ENCODE measurements at regions not wholly inside any gene's neighbourhood (a gene's known extent, or its start where the extent isn't known, plus 50 kb on each side); places are given as distances from the start of the nearest gene placed in this dataset.

DNA sequence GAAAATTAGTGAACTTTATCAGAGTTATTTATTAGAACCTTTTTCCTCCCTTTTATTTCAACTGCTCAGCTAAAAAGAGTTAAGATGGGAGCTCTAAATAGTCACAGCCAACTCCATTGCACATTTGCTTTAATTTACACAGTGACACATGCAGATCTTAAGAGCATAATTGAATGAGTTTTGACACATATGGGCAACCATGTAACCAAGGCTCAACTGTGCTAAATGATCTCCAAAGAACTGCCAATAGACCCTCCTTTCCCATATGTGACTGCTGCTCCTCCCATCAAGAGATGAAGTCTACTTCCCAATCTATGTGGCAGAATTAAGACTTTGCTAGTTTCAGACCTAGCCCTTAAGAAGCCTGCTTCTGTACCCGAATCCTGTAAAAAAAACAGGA lies 960.0 kb downstream of the BCL11B start:
- Histone ChIP-seq H4K20me1 (ENCODE audit: insufficient read depth) (no peaks in the 10 kb centered on the region), H3K4me3 (no peak overlapping the region), H3K4me1 (ENCODE audit: insufficient read depth) (no peaks in the 10 kb centered on the region), H3K9ac (no peak overlapping the region), H3F3A (ENCODE audit: insufficient read depth) (no peaks in the 10 kb centered on the region), H3K27ac (no peak overlapping the region), H3K27me3 (replicated peaks; ENCODE audit: insufficient read depth) (no peaks in the 10 kb centered on the region), H3K79me2 (ENCODE audit: insufficient read depth) (no peaks in the 10 kb centered on the region), H3K9me3 (ENCODE audit: low read depth) (no peaks in the 10 kb centered on the region), H3K4me2 (ENCODE audit: unreplicated experiment) (no peak overlapping the region), H2AFZ (no peak overlapping the region), H3K9me2 (ENCODE audit: insufficient read depth) (no peaks in the 10 kb centered on the region), H3K36me3 (ENCODE audit: low read depth) (no peaks in the 10 kb centered on the region)
- in situ Hi-C loops (cut with MboI), result no loop called here
- 3 to 7% methylated on average over 1 of the region's 1 CpG for WGBS, 2 experiments (ENCODE audit: low coverage in 1 of 2, low lambda C conversion rate in 2 of 2, missing lambda C conversion rate in 2 of 2)
- no peak for DNase-seq
- TF ChIP-seq EZH2phosphoT487 (IDR thresholded peaks at IDR 0.05; ENCODE audit: insufficient read depth, low read depth) (no peak), EZH2 (IDR thresholded peaks at IDR 0.05; ENCODE audit: insufficient read depth, poor library complexity, severe bottlenecking) (no peak)

DNA sequence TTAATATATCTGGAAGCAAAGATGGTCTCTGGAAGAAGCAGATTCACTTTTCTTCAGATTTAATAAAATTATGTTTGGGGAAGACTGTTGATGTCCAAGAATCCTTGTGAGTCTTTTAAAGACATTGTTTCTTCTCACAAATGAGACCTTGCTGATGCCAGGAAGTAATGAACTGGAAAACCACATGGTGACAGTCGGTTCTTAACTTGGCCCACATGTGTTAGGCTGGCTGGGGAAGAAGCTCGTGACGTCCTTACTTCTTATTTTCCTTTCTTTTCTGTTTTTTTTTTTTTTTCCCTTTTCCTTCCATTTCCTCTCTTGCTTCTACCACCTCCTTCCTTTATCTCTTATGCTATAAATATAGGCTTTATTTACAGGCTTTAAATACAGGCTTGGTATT lies 950.2 kb downstream of the BCL11B start:
- H2AFZ ChIP-seq, result no peak overlapping the region
- 0 to 4% methylated on average over 3 of the region's 3 CpGs for WGBS, 2 experiments (ENCODE audit: low coverage in 1 of 2, low lambda C conversion rate in 2 of 2, missing lambda C conversion rate in 2 of 2)
- no peak overlapping the region for H3K27ac ChIP-seq
- in situ Hi-C loops (cut with MboI), result no loop called here
- no peak overlapping the region for H3K9ac ChIP-seq
- no peaks in the 10 kb centered on the region for H3K4me1 ChIP-seq (ENCODE audit: insufficient read depth)
- no peak overlapping the region for H3K4me3 ChIP-seq
- no peak overlapping the region for H3K4me2 ChIP-seq (ENCODE audit: unreplicated experiment)
- H3K27me3 ChIP-seq (replicated peaks; ENCODE audit: insufficient read depth), result no peaks in the 10 kb centered on the region
- H3K9me2 ChIP-seq (ENCODE audit: insufficient read depth), result no peaks in the 10 kb centered on the region
- no peaks in the 10 kb centered on the region for H3K79me2 ChIP-seq (ENCODE audit: insufficient read depth)
- DNase-seq, result no peak
- no peaks in the 10 kb centered on the region for H4K20me1 ChIP-seq (ENCODE audit: insufficient read depth)
- no peaks in the 10 kb centered on the region for H3K36me3 ChIP-seq (ENCODE audit: low read depth)
- no peaks in the 10 kb centered on the region for H3F3A ChIP-seq (ENCODE audit: insufficient read depth)
- H3K9me3 ChIP-seq (ENCODE audit: low read depth), result no peaks in the 10 kb centered on the region
- TF ChIP-seq EZH2 (IDR thresholded peaks at IDR 0.05; ENCODE audit: insufficient read depth, poor library complexity, severe bottlenecking) (no peak), EZH2phosphoT487 (IDR thresholded peaks at IDR 0.05; ENCODE audit: insufficient read depth, low read depth) (no peak)

DNA sequence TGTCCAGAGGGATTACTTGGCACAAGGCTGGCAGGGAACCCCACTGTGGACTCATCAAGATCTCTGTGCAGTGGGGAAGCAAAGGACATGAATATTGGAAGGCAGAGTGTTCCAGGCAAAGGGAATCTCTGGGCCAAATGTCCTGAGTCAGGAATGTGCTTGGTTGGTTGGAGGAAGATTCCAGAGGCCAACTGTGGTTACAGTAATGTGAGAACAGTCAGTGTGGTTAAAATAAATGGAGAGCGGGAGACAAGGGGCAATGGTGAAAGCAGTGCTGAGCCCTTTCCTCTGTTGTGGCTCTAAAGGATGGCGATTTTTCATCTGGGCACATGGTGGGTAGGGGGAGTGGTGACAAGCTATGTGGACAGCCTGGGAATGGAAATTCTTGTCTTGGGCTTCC lies 948.2 kb downstream of the BCL11B start:
- no peaks in the 10 kb centered on the region for H3K79me2 ChIP-seq (ENCODE audit: insufficient read depth)
- H3K9me3 ChIP-seq (ENCODE audit: low read depth), result no peaks in the 10 kb centered on the region
- H3K4me1 ChIP-seq (ENCODE audit: insufficient read depth), result no peaks in the 10 kb centered on the region
- no peaks in the 10 kb centered on the region for H3K36me3 ChIP-seq (ENCODE audit: low read depth)
- WGBS, 2 experiments (ENCODE audit: low coverage in 1 of 2, low lambda C conversion rate in 2 of 2, missing lambda C conversion rate in 2 of 2), result 14 to 15% methylated on average over 2 of the region's 2 CpGs
- no peak overlapping the region for H3K27ac ChIP-seq
- no peaks in the 10 kb centered on the region for H3K9me2 ChIP-seq (ENCODE audit: insufficient read depth)
- no peak for DNase-seq
- no peak overlapping the region for H2AFZ ChIP-seq
- H3K27me3 ChIP-seq (replicated peaks; ENCODE audit: insufficient read depth), result no peaks in the 10 kb centered on the region
- no peaks in the 10 kb centered on the region for H4K20me1 ChIP-seq (ENCODE audit: insufficient read depth)
- H3F3A ChIP-seq (ENCODE audit: insufficient read depth), result no peaks in the 10 kb centered on the region
- H3K4me3 ChIP-seq, result no peak overlapping the region
- in situ Hi-C loops (cut with MboI), result no loop called here
- no peak overlapping the region for H3K4me2 ChIP-seq (ENCODE audit: unreplicated experiment)
- H3K9ac ChIP-seq, result no peak overlapping the region
- TF ChIP-seq EZH2 (IDR thresholded peaks at IDR 0.05; ENCODE audit: insufficient read depth, poor library complexity, severe bottlenecking) (no peak), EZH2phosphoT487 (IDR thresholded peaks at IDR 0.05; ENCODE audit: insufficient read depth, low read depth) (no peak)

DNA sequence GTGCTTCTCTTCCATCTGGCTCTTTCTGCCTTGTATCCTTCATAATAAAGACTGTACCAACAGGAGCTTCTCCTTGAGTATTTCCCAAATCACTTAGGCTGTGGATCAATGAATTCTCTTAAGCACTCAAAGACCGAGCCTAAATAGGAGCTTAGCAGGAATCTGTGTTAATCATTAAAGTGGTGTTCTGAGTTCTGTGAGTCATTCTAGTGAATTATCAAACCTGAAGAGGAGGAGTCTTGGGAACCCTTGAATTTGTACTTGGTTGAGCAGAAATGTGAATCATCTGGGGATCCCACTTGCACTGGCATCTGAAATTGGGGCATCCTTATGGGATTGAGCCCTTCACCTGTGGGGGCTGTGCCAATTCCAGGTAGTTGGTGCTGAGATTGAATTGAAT lies 946.2 kb downstream of the BCL11B start:
- Histone ChIP-seq H3K9me3 (ENCODE audit: low read depth) (no peaks in the 10 kb centered on the region), H3K4me1 (ENCODE audit: insufficient read depth) (no peaks in the 10 kb centered on the region), H3K27me3 (replicated peaks; ENCODE audit: insufficient read depth) (no peaks in the 10 kb centered on the region), H3K4me2 (ENCODE audit: unreplicated experiment) (no peak overlapping the region), H4K20me1 (ENCODE audit: insufficient read depth) (no peaks in the 10 kb centered on the region), H3K79me2 (ENCODE audit: insufficient read depth) (no peaks in the 10 kb centered on the region), H3K9me2 (ENCODE audit: insufficient read depth) (no peaks in the 10 kb centered on the region), H2AFZ (no peak overlapping the region), H3K9ac (no peak overlapping the region), H3K27ac (no peak overlapping the region), H3K4me3 (no peak overlapping the region), H3K36me3 (ENCODE audit: low read depth) (no peaks in the 10 kb centered on the region), H3F3A (ENCODE audit: insufficient read depth) (no peaks in the 10 kb centered on the region)
- DNase-seq, result no peak
- TF ChIP-seq EZH2 (IDR thresholded peaks at IDR 0.05; ENCODE audit: insufficient read depth, poor library complexity, severe bottlenecking) (no peak), EZH2phosphoT487 (IDR thresholded peaks at IDR 0.05; ENCODE audit: insufficient read depth, low read depth) (no peak)
- 17 to 32% methylated on average over 1 of the region's 1 CpG for WGBS, 2 experiments (ENCODE audit: low coverage in 1 of 2, low lambda C conversion rate in 2 of 2, missing lambda C conversion rate in 2 of 2)
- in situ Hi-C loops (cut with MboI), result no loop called here

DNA sequence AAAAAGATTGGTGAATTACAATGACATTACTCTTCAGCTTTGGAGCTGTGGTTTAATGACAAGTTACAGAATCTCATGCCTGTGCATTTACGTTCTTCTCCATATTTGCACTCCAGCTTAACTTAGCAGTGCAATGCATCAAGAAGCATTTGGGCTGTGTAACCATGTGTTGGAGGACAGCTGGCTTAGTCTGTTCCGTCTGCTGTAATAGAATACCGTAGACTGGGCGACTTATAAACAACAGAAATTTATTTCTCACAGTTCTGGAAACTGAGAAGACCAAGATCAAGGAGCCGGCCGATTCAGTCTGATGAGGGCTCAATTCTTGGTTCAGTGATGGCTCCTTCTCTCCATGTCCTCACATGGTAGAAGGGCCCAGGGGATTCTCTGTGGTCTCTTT lies 943.5 kb downstream of the BCL11B start:
- Histone ChIP-seq H3K36me3 (ENCODE audit: low read depth) (no peaks in the 10 kb centered on the region), H3K4me1 (ENCODE audit: insufficient read depth) (no peaks in the 10 kb centered on the region), H3K4me3 (no peak overlapping the region), H3K9me3 (ENCODE audit: low read depth) (no peaks in the 10 kb centered on the region), H3K79me2 (ENCODE audit: insufficient read depth) (no peaks in the 10 kb centered on the region), H3K4me2 (ENCODE audit: unreplicated experiment) (no peak overlapping the region), H3K27ac (no peak overlapping the region), H4K20me1 (ENCODE audit: insufficient read depth) (no peaks in the 10 kb centered on the region), H3K9me2 (ENCODE audit: insufficient read depth) (no peaks in the 10 kb centered on the region), H3K9ac (no peak overlapping the region), H3F3A (ENCODE audit: insufficient read depth) (no peaks in the 10 kb centered on the region), H3K27me3 (replicated peaks; ENCODE audit: insufficient read depth) (no peaks in the 10 kb centered on the region), H2AFZ (no peak overlapping the region)
- 22 to 34% methylated on average over 6 of the region's 6 CpGs for WGBS, 2 experiments (ENCODE audit: low coverage in 1 of 2, low lambda C conversion rate in 2 of 2, missing lambda C conversion rate in 2 of 2)
- in situ Hi-C loops (cut with MboI), result no loop called here
- DNase-seq, result no peak
- no peak for TF ChIP-seq EZH2phosphoT487 (IDR thresholded peaks at IDR 0.05; ENCODE audit: insufficient read depth, low read depth)
- no peak for TF ChIP-seq EZH2 (IDR thresholded peaks at IDR 0.05; ENCODE audit: insufficient read depth, poor library complexity, severe bottlenecking)

Measured in GM23248 (cell line).